HEK293 (cell line): ENCODE measurements at regions not wholly inside any gene's neighbourhood (a gene's known extent, or its start where the extent isn't known, plus 50 kb on each side); places are given as distances from the start of the nearest gene placed in this dataset.
"Not testable (repeated sequence)": the region's sequence is repeated elsewhere in the genome, so short reads cannot be mapped to it uniquely, and the experiment has no call there.

Source experiments
- CTCF ChIA-PET: fragments of 350-600 bp; formaldehyde crosslinking; extraction: SDS; loops from one replicate; lab custom pipeline; 2021; ENCODE audit warnings: antibody characterized with exemption; lab: Yijun Ruan, JAX
- POLR2A ChIA-PET: fragments of 300-600 bp; formaldehyde crosslinking; extraction: SDS; loops from one replicate; lab custom pipeline; 2020; ENCODE audit warnings: antibody characterized with exemption, inconsistent platforms; lab: Yijun Ruan, JAX
- H3K27ac ChIP-seq: fragments of 200-500 bp; sonication (Bioruptor generic); 2 replicates; pipeline ENCODE4 v1.5.1; 2014; ENCODE audit warnings: low read depth, low read length, control low read depth, inconsistent platforms; ENCODE audit errors: extremely low read depth
- H3K36me3 ChIP-seq, 2 experiments: fragments of 200-500 bp in 1 of 2; sonication (Bioruptor generic) in 1 of 2; 1 replicate in 1 of 2; 2 replicates in 1 of 2; pipeline ENCODE4 v1.5.1; 2014 to 2017; ENCODE audit warnings: inconsistent platforms in 2 of 2, low read length in 2 of 2; ENCODE audit not compliant: control insufficient read depth in 2 of 2, insufficient read depth in 1 of 2
- H3K4me1 ChIP-seq: fragments of 200-500 bp; sonication (Bioruptor generic); 2 replicates; pipeline ENCODE4 v1.5.1; 2014; ENCODE audit warnings: mild to moderate bottlenecking, low read length, inconsistent platforms; ENCODE audit not compliant: control insufficient read depth, insufficient read depth
- H3K4me3 ChIP-seq: 2 replicates; pipeline ENCODE4 v1.5.1; 2011; ENCODE audit warnings: low read depth, mild to moderate bottlenecking, control low read depth, low read length, moderate library complexity
- H3K9me3 ChIP-seq: fragments of 200-500 bp; sonication (Bioruptor generic); 2 replicates; pipeline ENCODE4 v1.5.1; 2014; ENCODE audit warnings: low read depth, low read length, inconsistent platforms; ENCODE audit not compliant: control insufficient read depth, insufficient read depth
- KLF8 ChIP-seq: fragments of 450-650 bp; formaldehyde crosslinking; IDR thresholded peaks from 2 replicates; pipeline ENCODE4 v1.5.1; 2016; ENCODE audit warnings: missing biosample characterization, missing genetic modification characterization
- MZF1 ChIP-seq: fragments of 450-650 bp; formaldehyde crosslinking; IDR thresholded peaks from 2 replicates; pipeline ENCODE4 v1.5.1; 2017; ENCODE audit warnings: missing biosample characterization, missing genetic modification characterization, borderline replicate concordance
- PRDM10 ChIP-seq: fragments of 450-650 bp; formaldehyde crosslinking; IDR thresholded peaks from 2 replicates; pipeline ENCODE4 v1.5.1; 2016; ENCODE audit warnings: missing biosample characterization, missing genetic modification characterization
- REST ChIP-seq: fragments of 450-650 bp; formaldehyde crosslinking; IDR thresholded peaks from 2 replicates; pipeline ENCODE4 v1.5.1; 2016; ENCODE audit warnings: missing biosample characterization, missing genetic modification characterization
- SP2 ChIP-seq: fragments of 450-650 bp; formaldehyde crosslinking; IDR thresholded peaks from 2 replicates; pipeline ENCODE4 v1.5.1; 2016; ENCODE audit warnings: missing biosample characterization, missing genetic modification characterization
- ZBTB8A ChIP-seq: fragments of 450-650 bp; formaldehyde crosslinking; IDR thresholded peaks from 2 replicates; pipeline ENCODE4 v1.5.1; 2016; ENCODE audit warnings: missing biosample characterization, missing genetic modification characterization
- ZNF121 ChIP-seq: fragments of 450-650 bp; formaldehyde crosslinking; IDR thresholded peaks from 2 replicates; pipeline ENCODE4 v1.5.1; 2016; ENCODE audit warnings: missing biosample characterization, missing genetic modification characterization
- ZNF140 ChIP-seq: fragments of 450-650 bp; formaldehyde crosslinking; IDR thresholded peaks from 2 replicates; pipeline ENCODE4 v1.5.1; 2016; ENCODE audit warnings: missing biosample characterization, missing genetic modification characterization
- ZNF350 ChIP-seq: fragments of 450-650 bp; formaldehyde crosslinking; IDR thresholded peaks from 2 replicates; pipeline ENCODE4 v1.5.0; 2017; ENCODE audit warnings: missing biosample characterization, mild to moderate bottlenecking, missing genetic modification characterization
- ZNF501 ChIP-seq: fragments of 450-650 bp; formaldehyde crosslinking; IDR thresholded peaks from 2 replicates; pipeline ENCODE4 v1.5.1; 2016; ENCODE audit warnings: missing biosample characterization, missing genetic modification characterization
- ZNF510 ChIP-seq: fragments of 450-650 bp; formaldehyde crosslinking; IDR thresholded peaks from 2 replicates; pipeline ENCODE4 v1.5.1; 2018; ENCODE audit warnings: mild to moderate bottlenecking, missing genetic modification characterization, missing biosample characterization; ENCODE audit not compliant: insufficient replicate concordance
- ZNF560 ChIP-seq: fragments of 450-650 bp; formaldehyde crosslinking; IDR thresholded peaks from 2 replicates; pipeline ENCODE4 v1.5.1; 2017; ENCODE audit warnings: missing biosample characterization, missing genetic modification characterization, borderline replicate concordance
- ZNF776 ChIP-seq: fragments of 450-650 bp; formaldehyde crosslinking; IDR thresholded peaks from 2 replicates; pipeline ENCODE4 v1.5.0; 2017; ENCODE audit warnings: missing biosample characterization, missing genetic modification characterization, borderline replicate concordance
- TF ChIP-seq, protein P1 (sequence below): fragments of 450-650 bp; formaldehyde crosslinking; IDR thresholded peaks from 2 replicates; pipeline ENCODE4 v1.5.1; 2016; ENCODE audit warnings: missing biosample characterization, missing genetic modification characterization
- TF ChIP-seq, protein P2 (sequence below): fragments of 450-650 bp; IDR thresholded peaks from 2 replicates; pipeline ENCODE4 v1.5.1; 2018; ENCODE audit warnings: missing biosample characterization, mild to moderate bottlenecking, missing genetic modification characterization

- TF ChIP-seq REST (tag by site-specific recombination) (no peak), ZNF350 (tag by site-specific recombination) (no peak), KLF8 (tag by site-specific recombination) (no peak), ZNF560 (tag by site-specific recombination) (no peak), ZNF140 (tag by site-specific recombination) (no peak)
Observed at GRCh38 chr7:79921976-79922375, 212.7 kb upstream of the GNAI1 start (continued).

GRCh38 chr7:79918632-79919031 is 216.0 kb upstream of the GNAI1 start:
- H3K9me3 ChIP-seq, H3K36me3 ChIP-seq, H3K27ac ChIP-seq, H3K4me3 ChIP-seq, H3K4me1 ChIP-seq, POLR2A ChIA-PET, CTCF ChIA-PET: not testable (repeated sequence)

GRCh38 chr7:79915346-79915745 is 219.3 kb upstream of the GNAI1 start:
- H3K4me1 ChIP-seq, CTCF ChIA-PET, H3K9me3 ChIP-seq, H3K27ac ChIP-seq, POLR2A ChIA-PET, H3K36me3 ChIP-seq, H3K4me3 ChIP-seq: not testable (repeated sequence)

DNA sequence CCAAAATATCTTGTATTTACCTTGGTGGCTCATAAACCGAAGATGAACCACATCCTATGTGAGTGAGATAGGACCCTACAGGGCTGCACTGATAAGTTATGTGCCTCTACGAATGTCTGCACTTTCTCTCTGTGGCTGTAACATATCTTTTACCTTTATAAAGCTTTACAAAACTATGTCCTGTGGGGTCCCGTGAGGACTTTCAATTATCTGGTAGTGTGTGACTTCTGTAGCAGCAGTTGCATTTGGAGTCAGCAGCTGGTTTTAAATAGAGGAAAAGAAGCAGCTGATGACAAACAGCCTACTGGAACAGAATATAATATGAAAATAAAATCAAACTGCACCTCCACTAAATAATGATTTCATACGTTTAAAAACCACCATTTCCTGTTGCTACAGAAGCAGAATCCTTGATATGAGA is 222.4 kb upstream of the GNAI1 start:
- Histone ChIP-seq H3K4me3 (no peak overlapping the region), H3K36me3 (no peaks in the 10 kb centered on the region), H3K27ac (no peak overlapping the region), H3K4me1 (no peaks in the 10 kb centered on the region), H3K9me3 (no peaks in the 10 kb centered on the region)
- no peak for TF ChIP-seq PRDM10 (tag by site-specific recombination)
- TF ChIP-seq ZNF776 (tag by site-specific recombination): no peak
- TF ChIP-seq ZBTB8A (tag by site-specific recombination): no peak
- TF ChIP-seq, protein P1, sequence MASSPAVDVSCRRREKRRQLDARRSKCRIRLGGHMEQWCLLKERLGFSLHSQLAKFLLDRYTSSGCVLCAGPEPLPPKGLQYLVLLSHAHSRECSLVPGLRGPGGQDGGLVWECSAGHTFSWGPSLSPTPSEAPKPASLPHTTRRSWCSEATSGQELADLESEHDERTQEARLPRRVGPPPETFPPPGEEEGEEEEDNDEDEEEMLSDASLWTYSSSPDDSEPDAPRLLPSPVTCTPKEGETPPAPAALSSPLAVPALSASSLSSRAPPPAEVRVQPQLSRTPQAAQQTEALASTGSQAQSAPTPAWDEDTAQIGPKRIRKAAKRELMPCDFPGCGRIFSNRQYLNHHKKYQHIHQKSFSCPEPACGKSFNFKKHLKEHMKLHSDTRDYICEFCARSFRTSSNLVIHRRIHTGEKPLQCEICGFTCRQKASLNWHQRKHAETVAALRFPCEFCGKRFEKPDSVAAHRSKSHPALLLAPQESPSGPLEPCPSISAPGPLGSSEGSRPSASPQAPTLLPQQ (tag by site-specific recombination): no peak
- no peak for TF ChIP-seq ZNF510 (tag by site-specific recombination)
- TF ChIP-seq ZNF501 (tag by site-specific recombination): no peak
- TF ChIP-seq MZF1 (tag by site-specific recombination): no peak
- TF ChIP-seq, protein P2, sequence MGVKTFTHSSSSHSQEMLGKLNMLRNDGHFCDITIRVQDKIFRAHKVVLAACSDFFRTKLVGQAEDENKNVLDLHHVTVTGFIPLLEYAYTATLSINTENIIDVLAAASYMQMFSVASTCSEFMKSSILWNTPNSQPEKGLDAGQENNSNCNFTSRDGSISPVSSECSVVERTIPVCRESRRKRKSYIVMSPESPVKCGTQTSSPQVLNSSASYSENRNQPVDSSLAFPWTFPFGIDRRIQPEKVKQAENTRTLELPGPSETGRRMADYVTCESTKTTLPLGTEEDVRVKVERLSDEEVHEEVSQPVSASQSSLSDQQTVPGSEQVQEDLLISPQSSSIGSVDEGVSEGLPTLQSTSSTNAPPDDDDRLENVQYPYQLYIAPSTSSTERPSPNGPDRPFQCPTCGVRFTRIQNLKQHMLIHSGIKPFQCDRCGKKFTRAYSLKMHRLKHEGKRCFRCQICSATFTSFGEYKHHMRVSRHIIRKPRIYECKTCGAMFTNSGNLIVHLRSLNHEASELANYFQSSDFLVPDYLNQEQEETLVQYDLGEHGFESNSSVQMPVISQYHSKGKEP (tag by site-specific recombination): no peak
- no peak for TF ChIP-seq SP2
- no peak for TF ChIP-seq ZNF121
- POLR2A ChIA-PET: no interaction called here
- CTCF ChIA-PET: no interaction called here
